HG03045 (cell line): ENCODE measurements at regions not wholly inside any gene's neighbourhood (a gene's known extent, or its start where the extent isn't known, plus 50 kb on each side); places are given as distances from the start of the nearest gene placed in this dataset.
"Not testable (repeated sequence)": the region's sequence is repeated elsewhere in the genome, so short reads cannot be mapped to it uniquely, and the experiment has no call there.

Source experiments
- ATAC-seq: cut with Tn5 transposase; IDR thresholded peaks from one replicate; pipeline ENCODE4 v1.9.1; 2021; ENCODE audit warnings: mild to moderate bottlenecking, moderate library complexity; ENCODE audit not compliant: unreplicated experiment

GRCh38 chr22:22773979-22774604 lies 113.5 kb upstream of the IGLL5 start:
- ATAC-seq, result no peak

DNA sequence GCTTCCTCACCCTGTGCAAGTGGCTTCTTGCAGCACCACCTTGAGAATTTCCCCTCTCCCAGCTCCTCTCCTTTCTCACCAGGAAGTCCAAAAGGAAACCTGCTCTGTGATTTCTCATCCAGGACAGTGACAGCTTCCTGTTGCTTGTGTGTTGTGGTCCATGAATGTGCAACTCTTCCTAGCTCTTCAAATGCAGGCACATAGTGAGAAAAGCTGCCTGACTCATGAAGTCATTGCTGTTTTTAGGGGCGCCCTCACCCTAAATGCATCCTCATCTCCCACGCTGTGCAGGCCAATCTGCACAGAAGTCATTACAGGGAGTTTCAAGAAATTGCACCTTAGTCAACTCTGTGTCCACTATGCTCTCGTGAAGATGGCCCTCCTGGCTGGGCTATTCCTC lies 112.9 kb upstream of the IGLL5 start:
- not testable (repeated sequence) for ATAC-seq

DNA sequence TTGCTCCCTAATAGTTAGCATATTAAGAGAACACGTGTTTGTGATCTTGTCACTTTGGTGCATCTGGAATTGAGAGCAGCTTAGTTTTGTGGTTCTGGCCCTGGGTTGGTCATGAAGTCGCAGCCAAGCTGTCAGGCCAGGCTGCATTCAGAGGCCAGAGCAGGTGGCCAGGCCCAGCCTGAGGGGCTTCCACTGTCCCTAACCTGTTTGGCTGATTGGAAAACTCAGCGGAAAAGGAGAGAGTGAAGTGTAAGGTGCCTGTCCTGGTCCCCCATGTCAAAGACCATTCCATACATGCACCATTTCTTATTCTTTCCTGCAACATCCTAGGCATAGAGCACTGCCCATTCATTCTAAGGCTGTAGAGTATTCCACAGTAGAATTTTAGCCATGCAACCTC lies 111.5 kb upstream of the IGLL5 start:
- no peak for ATAC-seq

GRCh38 chr22:22779213-22779612 lies 108.4 kb upstream of the IGLL5 start:
- ATAC-seq, result no peak

- no peak for ATAC-seq
These were observed 104.0 kb upstream of the IGLL5 start for GRCh38 chr22:22783575-22783974.

DNA sequence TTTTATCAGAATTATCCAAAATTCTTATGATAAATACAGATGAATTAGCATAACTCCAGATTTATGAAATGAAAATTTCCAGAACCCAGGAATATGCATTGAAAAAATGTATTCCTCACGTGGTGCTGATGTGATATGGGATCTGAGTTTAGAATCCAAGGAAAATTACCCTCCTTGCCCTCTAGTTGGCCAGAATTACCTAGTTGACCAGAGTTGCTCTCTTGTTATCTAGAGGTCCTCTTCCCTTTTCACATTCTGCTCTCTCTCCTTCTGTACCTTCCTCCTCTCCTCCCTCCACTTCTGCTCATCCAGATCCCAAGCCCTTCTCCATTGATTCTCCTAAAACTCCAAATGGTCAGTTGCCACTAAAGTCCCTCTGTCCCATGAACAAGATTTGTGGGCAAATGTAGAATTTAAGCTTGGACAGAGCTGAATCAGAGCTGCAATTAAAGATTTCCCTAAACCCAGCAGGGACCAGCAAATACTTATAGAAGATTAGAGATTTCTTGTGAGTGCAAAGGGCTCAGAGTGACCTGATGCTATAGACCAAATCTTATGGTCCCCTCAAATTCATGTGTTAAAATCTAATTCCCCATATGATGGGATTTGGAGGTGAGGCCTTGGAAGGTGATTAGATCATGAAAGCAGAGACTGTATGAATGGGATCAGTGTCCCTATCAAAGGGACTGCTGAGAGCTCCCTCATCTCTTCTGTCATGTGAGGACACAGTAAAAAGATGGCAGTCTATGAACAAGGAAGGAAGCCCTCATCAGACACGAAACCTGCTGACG lies 103.2 kb upstream of the IGLL5 start:
- no peak for ATAC-seq

DNA sequence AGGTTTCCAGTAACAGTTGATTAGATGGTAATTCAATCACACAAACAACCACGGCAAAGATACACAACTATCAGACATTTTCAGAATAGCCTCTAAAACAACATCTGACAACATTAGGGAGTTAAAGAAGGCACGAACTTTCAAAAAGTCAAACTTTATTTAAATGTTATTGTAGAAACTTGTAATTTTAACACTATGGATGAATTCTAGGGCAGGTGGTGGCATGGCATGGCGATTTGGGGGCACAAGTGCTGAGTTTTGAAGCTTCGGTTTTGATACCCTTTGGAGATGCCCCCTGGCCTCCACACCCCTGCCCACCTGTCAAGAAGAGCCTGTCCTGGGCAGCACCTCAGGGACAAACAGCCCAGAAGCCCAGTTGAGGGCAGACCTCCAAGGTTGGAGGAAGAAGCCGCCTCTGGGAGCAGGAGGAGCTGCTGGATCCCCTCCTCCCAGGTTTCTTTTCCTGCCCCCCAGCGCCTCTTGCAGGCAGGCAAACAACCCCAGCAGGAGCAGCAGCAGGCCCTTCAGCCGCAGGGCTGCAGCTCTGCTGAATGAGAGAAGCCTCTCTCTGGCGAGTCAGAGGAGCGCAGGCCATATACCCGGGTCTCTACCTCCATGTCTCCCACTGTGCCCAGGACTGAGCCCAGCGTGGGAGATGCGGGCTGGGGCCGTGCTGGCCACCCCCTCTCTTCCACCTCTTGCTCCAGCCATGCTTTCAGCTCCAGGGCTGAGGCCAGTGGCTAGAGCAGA lies 102.1 kb upstream of the IGLL5 start:
- ATAC-seq, result no peak

GRCh38 chr22:22786301-22787115 lies 101.1 kb upstream of the IGLL5 start:
- ATAC-seq, result no peak

- no peak for ATAC-seq
These were observed 100.5 kb upstream of the IGLL5 start for GRCh38 chr22:22787151-22787550.

DNA sequence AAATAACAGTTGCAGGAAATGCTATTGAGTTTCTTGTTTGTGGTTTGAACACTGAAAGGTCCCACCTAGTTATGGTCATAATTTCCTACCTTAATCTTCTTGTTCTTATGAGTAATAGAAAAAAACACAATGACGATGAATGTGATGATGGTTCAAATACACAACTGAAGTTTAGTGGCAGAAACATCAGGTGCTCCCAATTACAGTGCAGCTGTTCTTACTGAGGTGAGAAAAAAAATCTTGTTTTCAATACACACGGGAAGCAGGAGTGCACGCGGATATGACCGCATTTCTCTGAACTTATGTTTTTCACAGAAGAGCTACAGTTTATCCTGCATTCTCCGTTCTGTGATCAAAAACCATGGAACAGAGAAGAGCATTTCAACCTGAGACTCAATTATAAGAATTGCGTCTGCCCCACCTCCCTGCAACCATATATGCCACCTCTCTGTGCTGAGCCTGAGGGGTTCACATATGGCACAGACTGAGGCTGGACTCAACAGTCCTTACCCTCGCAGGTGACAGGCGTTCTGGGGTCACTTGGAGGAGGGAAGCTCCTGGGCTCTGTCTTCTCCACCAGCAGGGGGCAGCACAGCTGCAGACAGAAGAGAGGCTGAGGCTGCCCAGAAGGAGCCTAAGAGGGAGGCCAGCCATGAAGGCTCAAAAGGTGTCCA lies 99.7 kb upstream of the IGLL5 start:
- ATAC-seq, result no peak

DNA sequence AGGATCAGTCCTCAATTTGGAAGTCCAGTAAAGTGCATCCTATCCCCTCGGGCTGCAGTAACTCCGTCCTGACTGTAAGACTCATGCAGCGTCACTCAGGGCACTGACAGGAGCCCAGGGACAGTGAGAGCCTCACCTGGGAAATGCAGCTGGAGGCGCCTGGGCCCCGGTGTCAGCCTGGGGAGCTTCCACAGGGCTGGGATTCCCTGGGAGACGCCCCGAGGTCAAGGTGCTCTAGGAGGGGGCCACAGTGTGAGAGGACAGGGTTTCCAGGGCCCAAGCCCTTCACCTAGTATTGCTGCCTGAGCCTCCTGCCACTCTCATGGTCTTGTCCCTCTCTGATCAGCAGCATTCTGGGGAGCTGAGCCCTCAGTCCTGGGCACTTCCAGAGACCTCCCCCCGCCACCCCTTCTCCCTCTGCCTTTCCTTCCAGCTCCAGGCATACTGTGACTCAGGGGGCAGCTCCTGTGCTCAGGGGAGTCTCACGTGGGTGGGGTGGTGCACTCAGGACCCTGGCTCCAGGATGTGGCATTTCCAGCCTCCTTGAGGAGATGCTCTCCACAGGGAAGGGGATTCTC lies 99.1 kb upstream of the IGLL5 start:
- ATAC-seq, result no peak

DNA sequence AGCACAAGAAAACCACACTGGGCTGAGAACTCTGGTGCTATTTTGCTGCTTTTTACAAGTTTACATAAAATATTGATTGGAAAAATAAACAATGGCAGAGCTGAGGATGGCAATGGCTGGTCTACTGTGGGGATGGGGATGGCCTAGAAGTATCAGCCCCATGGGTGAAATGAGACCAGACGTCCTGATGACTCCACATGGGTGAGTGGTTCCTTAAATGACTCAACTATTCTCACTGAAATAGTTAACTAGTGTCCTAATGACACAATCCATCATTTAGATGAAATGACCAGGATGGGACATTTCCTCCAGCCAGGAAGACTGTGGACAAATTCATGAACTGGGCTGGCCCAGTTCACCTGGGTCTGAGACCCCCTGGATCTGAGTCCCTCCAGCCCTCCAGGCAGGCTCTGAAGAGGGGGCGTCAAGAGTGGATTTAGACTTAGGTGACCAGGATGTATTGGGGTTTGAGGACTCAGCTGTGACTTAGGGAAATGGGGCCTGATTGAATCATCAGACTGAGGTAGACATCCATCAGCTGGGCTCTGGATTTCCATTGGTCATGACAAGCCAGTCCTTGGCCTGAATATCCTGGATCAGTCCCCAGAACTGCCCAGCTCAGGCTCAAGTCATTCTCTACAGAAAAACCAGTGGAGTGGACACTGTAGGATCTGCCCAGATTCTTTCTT lies 98.2 kb upstream of the IGLL5 start:
- no peak for ATAC-seq

- no peak for ATAC-seq
These were observed 97.4 kb upstream of the IGLL5 start for GRCh38 chr22:22789922-22790845.

GRCh38 chr22:22791438-22792181 lies 96.0 kb upstream of the IGLL5 start:
- ATAC-seq, result no peak

DNA sequence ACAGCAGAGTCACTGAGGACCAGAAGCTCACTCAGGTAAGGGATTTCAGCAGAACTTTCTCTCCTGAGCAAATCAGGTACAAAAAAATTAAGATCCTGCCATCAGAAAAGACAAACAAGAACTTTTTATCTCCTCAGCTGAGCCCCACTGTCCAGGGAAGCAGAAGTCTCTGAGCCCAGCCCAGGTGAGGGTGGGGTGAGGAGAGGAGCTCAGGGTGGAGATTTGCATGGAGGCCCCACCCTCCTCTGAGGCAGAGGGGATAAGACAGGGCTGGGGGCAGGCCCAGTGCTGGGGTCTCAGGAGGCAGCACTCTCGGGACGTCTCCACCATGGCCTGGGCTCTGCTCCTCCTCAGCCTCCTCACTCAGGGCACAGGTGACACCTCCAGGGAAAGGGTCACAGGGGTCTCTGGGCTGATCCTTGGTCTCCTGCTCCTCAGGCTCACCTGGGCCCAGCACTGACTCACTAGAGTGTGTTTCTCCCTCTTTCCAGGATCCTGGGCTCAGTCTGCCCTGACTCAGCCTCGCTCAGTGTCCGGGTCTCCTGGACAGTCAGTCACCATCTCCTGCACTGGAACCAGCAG lies 95.3 kb upstream of the IGLL5 start:
- ATAC-seq, result not testable (repeated sequence)

DNA sequence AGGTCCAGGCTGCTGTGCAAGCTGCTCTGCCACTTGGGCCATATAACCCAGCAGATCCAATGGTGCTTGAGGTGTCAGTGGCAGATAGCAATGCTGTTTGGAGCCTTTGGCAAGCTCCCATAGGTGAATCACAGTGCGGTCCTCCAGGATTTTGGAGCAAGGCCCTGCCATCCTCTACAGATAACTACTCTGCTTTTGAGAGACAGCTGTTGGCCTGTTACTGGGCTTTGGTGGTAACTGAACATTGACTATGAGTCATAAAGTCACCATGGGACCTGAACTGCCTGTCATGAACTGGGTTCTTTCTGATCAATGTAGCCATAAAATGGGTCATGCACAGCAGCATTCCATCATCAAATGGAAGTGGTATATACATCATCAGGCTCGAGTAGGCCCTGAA lies 92.0 kb upstream of the IGLL5 start:
- not testable (repeated sequence) for ATAC-seq

DNA sequence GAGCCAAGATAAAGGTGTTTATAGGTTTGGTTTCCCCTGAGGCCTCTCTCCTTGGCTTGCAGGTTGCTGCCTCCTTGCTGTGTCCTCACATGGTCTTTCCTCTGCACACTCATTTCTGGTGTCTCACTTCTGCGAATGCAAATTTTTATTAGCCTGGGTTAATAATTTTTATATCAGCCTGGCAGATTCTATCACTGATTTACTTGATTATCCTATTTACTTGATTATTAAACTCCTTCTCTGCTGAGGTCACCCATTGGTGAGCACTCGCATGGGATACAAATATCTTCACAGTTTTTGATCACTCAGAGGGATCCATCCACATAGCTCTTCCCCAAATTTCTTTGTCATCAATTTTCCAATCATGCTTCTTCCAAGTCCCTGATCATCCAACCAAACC lies 90.9 kb upstream of the IGLL5 start:
- ATAC-seq, result no peak
